Neural cell (in vitro differentiated cells): ENCODE measurements at regions not wholly inside any gene's neighbourhood (a gene's known extent, or its start where the extent isn't known, plus 50 kb on each side); places are given as distances from the start of the nearest gene placed in this dataset.

Source experiments
- H2AFZ ChIP-seq: fragments of 200-600, 300-800 bp; sonication (generic), shearing (Covaris generic); 2 replicates; pipeline ENCODE4 v1.6.0; 2014; ENCODE audit warnings: low read depth, mild to moderate bottlenecking, antibody characterized with exemption, low read length, moderate library complexity
- H3F3A ChIP-seq: fragments of 200-600 bp; shearing (Covaris generic); 2 replicates; pipeline ENCODE4 v1.6.1; 2016; ENCODE audit warnings: mild to moderate bottlenecking, moderate library complexity, mixed read lengths, antibody characterized with exemption, low read length; ENCODE audit not compliant: insufficient read depth, poor library complexity, severe bottlenecking
- H3K27ac ChIP-seq: fragments of 200-600, 300-800 bp; sonication (generic), shearing (Covaris generic); 2 replicates; pipeline ENCODE4 v1.5.1; 2014; ENCODE audit warnings: mild to moderate bottlenecking, low read length, moderate library complexity
- H3K27me3 ChIP-seq: fragments of 300-800, 200-600 bp; sonication (generic), shearing (Covaris generic); 2 replicates; pipeline ENCODE4 v1.6.0; 2014; ENCODE audit warnings: mild to moderate bottlenecking, low read depth, low read length, moderate library complexity; ENCODE audit not compliant: insufficient read depth
- H3K36me3 ChIP-seq: fragments of 300-800, 200-600 bp; sonication (generic), shearing (Covaris generic); 2 replicates; pipeline ENCODE4 v1.5.1; 2014; ENCODE audit warnings: mild to moderate bottlenecking, antibody characterized with exemption, low read length, moderate library complexity; ENCODE audit not compliant: insufficient read depth
- H3K4me2 ChIP-seq: fragments of 300-800, 200-600 bp; sonication (generic), shearing (Covaris generic); 2 replicates; pipeline ENCODE4 v1.6.0; 2014; ENCODE audit warnings: mild to moderate bottlenecking, low read length
- H3K4me3 ChIP-seq: fragments of 300-800, 200-600 bp; sonication (generic), shearing (Covaris generic); 2 replicates; pipeline ENCODE4 v1.5.1; 2014; ENCODE audit warnings: mild to moderate bottlenecking, low read length, moderate library complexity
- H3K79me2 ChIP-seq: fragments of 200-600 bp; shearing (Covaris generic); replicated peaks from 2 replicates; pipeline ENCODE4 v1.6.0; 2014; ENCODE audit warnings: mild to moderate bottlenecking, low read length, moderate library complexity; ENCODE audit not compliant: insufficient read depth
- H3K9ac ChIP-seq: fragments of 300-800, 200-600 bp; sonication (generic), shearing (Covaris generic); 2 replicates; pipeline ENCODE4 v1.6.1; 2016; ENCODE audit warnings: mild to moderate bottlenecking, low read length, mixed read lengths
- H3K9me2 ChIP-seq: fragments of 200-600 bp; shearing (Covaris generic); 2 replicates; pipeline ENCODE4 v1.6.1; 2016; ENCODE audit warnings: mild to moderate bottlenecking, low read length, mixed read lengths; ENCODE audit not compliant: insufficient read depth
- H3K9me3 ChIP-seq: fragments of 200-600, 300-800 bp; sonication (generic), shearing (Covaris generic); 2 replicates; pipeline ENCODE4 v1.6.1; 2016; ENCODE audit warnings: mild to moderate bottlenecking, mixed run types, low read length, moderate library complexity, mixed read lengths
- H4K20me1 ChIP-seq: fragments of 200-600 bp; shearing (Covaris generic); 2 replicates; pipeline ENCODE4 v1.6.1; 2016; ENCODE audit warnings: mild to moderate bottlenecking, mixed run types; ENCODE audit not compliant: insufficient read depth
- CTCF ChIP-seq: fragments of 450-650 bp; IDR thresholded peaks from 2 replicates; pipeline ENCODE4 v1.5.1; 2014; ENCODE audit warnings: antibody characterized with exemption, mild to moderate bottlenecking, moderate library complexity; ENCODE audit not compliant: poor library complexity, severe bottlenecking
- EP300 ChIP-seq: fragments of 450-650 bp; conservative IDR thresholded peaks from 2 replicates; pipeline ENCODE4 v1.6.1; 2014; ENCODE audit warnings: antibody characterized with exemption, mild to moderate bottlenecking, moderate library complexity; ENCODE audit not compliant: poor library complexity, severe bottlenecking
- EZH2 ChIP-seq: fragments of 200-600, 300-800 bp; shearing (Covaris generic), sonication (generic); IDR thresholded peaks from 2 replicates; pipeline ENCODE4 v1.6.1; 2014; ENCODE audit warnings: antibody characterized with exemption, low read length, borderline replicate concordance, mild to moderate bottlenecking; ENCODE audit not compliant: insufficient read depth, poor library complexity, severe bottlenecking
- MXI1 ChIP-seq: fragments of 450-650 bp; conservative IDR thresholded peaks from 2 replicates; pipeline ENCODE4 v1.6.1; 2014; ENCODE audit warnings: antibody characterized with exemption, mild to moderate bottlenecking; ENCODE audit not compliant: poor library complexity, severe bottlenecking
- POLR2AphosphoS5 ChIP-seq: IDR thresholded peaks from 2 replicates; pipeline ENCODE4 v1.6.1; 2012
- RAD21 ChIP-seq: fragments of 450-650 bp; conservative IDR thresholded peaks from 2 replicates; pipeline ENCODE4 v1.6.1; 2014; ENCODE audit warnings: antibody characterized with exemption, mild to moderate bottlenecking, moderate library complexity
- REST ChIP-seq: IDR thresholded peaks from 2 replicates; pipeline ENCODE4 v1.6.1; 2012; ENCODE audit warnings: borderline replicate concordance
- SMC3 ChIP-seq: fragments of 450-650 bp; conservative IDR thresholded peaks from 2 replicates; pipeline ENCODE4 v1.6.1; 2014; ENCODE audit warnings: antibody characterized with exemption, mild to moderate bottlenecking, moderate library complexity; ENCODE audit not compliant: poor library complexity
- TAF1 ChIP-seq: IDR thresholded peaks from 2 replicates; pipeline ENCODE4 v1.6.1; 2012; ENCODE audit warnings: low read depth

- Histone ChIP-seq H3K9me3 (no peaks in the 10 kb centered on the region), H3K36me3 (no peaks in the 10 kb centered on the region), H3K9ac (no peak overlapping the region), H3K9me2 (no peaks in the 10 kb centered on the region), H3K27ac (no peak overlapping the region), H2AFZ (no peak overlapping the region), H3F3A (no peaks in the 10 kb centered on the region), H3K4me2 (no peak overlapping the region), H3K27me3 (no peaks in the 10 kb centered on the region), H3K4me3 (no peak overlapping the region), H3K79me2 (no peaks in the 10 kb centered on the region), H4K20me1 (no peaks in the 10 kb centered on the region)
- no peak for TF ChIP-seq REST
- no peak for TF ChIP-seq EZH2
- TF ChIP-seq SMC3, result no peak
- no peak for TF ChIP-seq POLR2AphosphoS5
- TF ChIP-seq MXI1, result no peak
- no peak for TF ChIP-seq RAD21
- no peak for TF ChIP-seq CTCF
- no peak for TF ChIP-seq TAF1
- no peak for TF ChIP-seq EP300
These were observed 426.5 kb downstream of the IRX1 start for GRCh38 chr5:4022056-4022670.

GRCh38 chr5:4023091-4023752, 427.6 kb downstream of the IRX1 start:
- H3K9me3 ChIP-seq, result no peaks in the 10 kb centered on the region
- no peaks in the 10 kb centered on the region for H3K27me3 ChIP-seq
- H3K4me3 ChIP-seq, result no peak overlapping the region
- no peak overlapping the region for H3K27ac ChIP-seq
- H3K9ac ChIP-seq, result no peak overlapping the region
- no peaks in the 10 kb centered on the region for H4K20me1 ChIP-seq
- H3K4me2 ChIP-seq, result no peak overlapping the region
- H2AFZ ChIP-seq, result no peak overlapping the region
- no peaks in the 10 kb centered on the region for H3F3A ChIP-seq
- no peaks in the 10 kb centered on the region for H3K9me2 ChIP-seq
- no peak for TF ChIP-seq REST
- no peak for TF ChIP-seq RAD21
- no peak for TF ChIP-seq TAF1
- no peak for TF ChIP-seq POLR2AphosphoS5
- TF ChIP-seq CTCF, result no peak
- no peak for TF ChIP-seq SMC3
- no peak for TF ChIP-seq EP300
- TF ChIP-seq EZH2, result no peak
- TF ChIP-seq MXI1, result no peak
- no peaks in the 10 kb centered on the region for H3K79me2 ChIP-seq
- H3K36me3 ChIP-seq, result no peaks in the 10 kb centered on the region
